Kidney (tissue), 13 donors: ENCODE measurements at regions not wholly inside any gene's neighbourhood (a gene's known extent, or its start where the extent isn't known, plus 50 kb on each side); places are given as distances from the start of the nearest gene placed in this dataset.

ENCODE experiments used
- DNase-seq, 5 donors: peaks; one replicate each; pipeline ENCODE4 v3.0.0-alpha.2; 2013 to 2020
- FAIRE-seq: peaks from 2 replicates; lab custom pipeline; 2012; peaks lifted over from hg19 to GRCh38; lab: Jason Lieb, UNC
- H3K27ac ChIP-seq, 2 donors: one replicate each; pipeline ENCODE4 v1.7.0; 2013; ENCODE audit warnings: low read depth in 2 of 2, low read length in 2 of 2, inconsistent platforms in 1 of 2
- H3K27me3 ChIP-seq: one replicate; pipeline ENCODE4 v1.7.1; 2013; ENCODE audit warnings: low read length, inconsistent platforms; ENCODE audit not compliant: control insufficient read depth, insufficient read depth
- H3K36me3 ChIP-seq, 3 donors: one replicate each; pipeline versions ENCODE4 v1.7.0 to v1.7.1; 2013; ENCODE audit warnings: low read length in 3 of 3, control low read depth in 1 of 3, inconsistent platforms in 1 of 3; ENCODE audit not compliant: insufficient read depth in 3 of 3, control insufficient read depth in 2 of 3
- H3K4me1 ChIP-seq, 3 donors: one replicate each; pipeline versions ENCODE4 v1.7.0 to v1.7.1; 2013; ENCODE audit warnings: low read length in 3 of 3, inconsistent platforms in 1 of 3, low read depth in 1 of 3; ENCODE audit not compliant: control insufficient read depth in 2 of 3, insufficient read depth in 2 of 3
- H3K4me3 ChIP-seq, 3 donors: one replicate each; pipeline versions ENCODE4 v1.7.0 to v1.8.1; 2013; ENCODE audit warnings: low read length in 3 of 3, control low read depth in 1 of 3, inconsistent platforms in 1 of 3
- H3K9ac ChIP-seq, 3 donors: one replicate each; pipeline versions ENCODE4 v1.7.0 to v1.7.1; 2013; ENCODE audit warnings: low read length in 3 of 3, control low read depth in 1 of 3, inconsistent platforms in 1 of 3
- H3K9me3 ChIP-seq, 3 donors: one replicate each; pipeline versions ENCODE4 v1.7.0 to v1.7.1; 2013; ENCODE audit warnings: low read length in 3 of 3, control low read depth in 1 of 3, inconsistent platforms in 1 of 3; ENCODE audit not compliant: control insufficient read depth in 2 of 3, insufficient read depth in 1 of 3
- CTCF ChIP-seq: IDR thresholded peaks from 3 replicates; pipeline ENCODE4 v1.5.1; 2012; ENCODE audit warnings: mild to moderate bottlenecking, moderate library complexity, borderline replicate concordance; ENCODE audit not compliant: insufficient read depth; ENCODE audit errors: extremely low read depth
- intact Hi-C: fragments of 100-400 bp; cut with DNase I; formaldehyde crosslinking; loops from one replicate; pipeline ENCODE4 v1.11.1; 2022
- donor health status: control.
- donor health status: control.
- donor health status: control.
- donor health status: control.
- donor health status: control.
- donor health status: DM: yes; HTN: yes; CAD: no.
- donor health status: Normal renal cell carcinoma (clear cell type).

- no peak overlapping the region for H3K9ac ChIP-seq
- no peaks in the 10 kb centered on the region for H3K4me1 ChIP-seq
- no peaks in the 10 kb centered on the region for H3K36me3 ChIP-seq
- no peak overlapping the region for H3K27ac ChIP-seq
- DNase-seq: no peak
- FAIRE-seq: no peak
- no peak for TF ChIP-seq CTCF
- H3K9me3 ChIP-seq: no peaks in the 10 kb centered on the region
- intact Hi-C loops: no loop called here
- H3K27me3 ChIP-seq: no peaks in the 10 kb centered on the region
- no peak overlapping the region for H3K4me3 ChIP-seq
These were observed 68.0 kb upstream of the FAR2 start for GRCh38 chr12:29081101-29081500.

- Histone ChIP-seq H3K9me3 (no peaks in the 10 kb centered on the region), H3K27me3 (no peaks in the 10 kb centered on the region), H3K4me1 (no peaks in the 10 kb centered on the region), H3K36me3 (no peaks in the 10 kb centered on the region), H3K9ac (no peak overlapping the region), H3K27ac (no peak overlapping the region), H3K4me3 (no peak overlapping the region)
- no peak for FAIRE-seq
- TF ChIP-seq CTCF: no peak
- intact Hi-C loops: no loop called here
- DNase-seq: no peak
These were observed 66.6 kb upstream of the FAR2 start for GRCh38 chr12:29082522-29082921.

- no peak overlapping the region for H3K4me3 ChIP-seq
- no peak overlapping the region for H3K9ac ChIP-seq
- DNase-seq (peak in 1 of 5 donors; percentile 41), FAIRE-seq (no peak)
- no peaks in the 10 kb centered on the region for H3K36me3 ChIP-seq
- H3K4me1 ChIP-seq: no peaks in the 10 kb centered on the region
- no peak overlapping the region for H3K27ac ChIP-seq
- H3K9me3 ChIP-seq: no peaks in the 10 kb centered on the region
- no peak for TF ChIP-seq CTCF
- no peaks in the 10 kb centered on the region for H3K27me3 ChIP-seq
- intact Hi-C loops: no loop called here
These were observed 62.5 kb upstream of the FAR2 start for GRCh38 chr12:29086325-29087271.
